SKM-1 treated with dmso at 0.1 percent for 144 hours (cell line): ENCODE measurements at regions not wholly inside any gene's neighbourhood (a gene's known extent, or its start where the extent isn't known, plus 50 kb on each side); places are given as distances from the start of the nearest gene placed in this dataset.

Experiments
- DNase-seq: peaks from one replicate; lab custom pipeline; 2025; ENCODE audit not compliant: unreplicated experiment; lab: John Stamatoyannopoulos, UW

GRCh38 chr16:85520853-85521521, 92.1 kb upstream of the GSE1 start:
- DNase-seq: no peak

DNA sequence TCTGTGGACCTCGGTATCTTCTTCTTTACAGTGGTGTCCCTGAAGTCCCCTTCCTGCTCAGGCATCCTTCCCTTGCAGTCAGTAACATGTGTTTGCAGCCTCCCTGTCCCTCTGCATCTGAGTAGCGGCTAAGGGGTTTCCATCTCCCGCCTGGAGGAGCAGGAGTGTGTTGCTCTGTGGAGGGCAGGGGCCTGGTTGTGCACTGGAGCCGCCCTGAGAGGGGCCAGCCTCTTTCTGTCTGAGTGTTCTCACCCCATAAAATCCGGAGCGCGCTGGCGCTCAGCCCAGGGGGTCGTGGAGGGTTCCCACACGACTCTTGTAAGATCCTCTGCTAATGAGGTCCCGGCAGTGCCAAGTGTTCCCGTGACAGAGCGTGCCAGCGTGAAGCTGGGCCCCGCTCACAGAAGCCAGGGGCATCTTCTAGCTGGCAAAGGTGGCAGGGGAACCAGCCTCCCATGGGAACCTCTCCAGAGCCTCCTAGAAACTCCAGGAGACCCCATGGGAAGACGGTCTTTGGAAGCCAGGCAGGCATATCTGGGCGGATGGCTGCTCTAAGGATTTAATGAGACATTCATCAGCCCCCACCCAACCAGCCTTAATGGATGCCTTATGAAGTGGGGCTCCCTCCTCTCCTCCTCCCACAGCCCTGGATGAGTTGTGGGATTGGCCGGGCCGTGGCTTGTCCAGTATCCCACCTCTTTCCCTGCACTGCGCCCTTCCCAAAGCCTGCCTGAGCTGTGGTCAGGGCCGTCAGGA, 91.4 kb upstream of the GSE1 start:
- no peak for DNase-seq

DNA sequence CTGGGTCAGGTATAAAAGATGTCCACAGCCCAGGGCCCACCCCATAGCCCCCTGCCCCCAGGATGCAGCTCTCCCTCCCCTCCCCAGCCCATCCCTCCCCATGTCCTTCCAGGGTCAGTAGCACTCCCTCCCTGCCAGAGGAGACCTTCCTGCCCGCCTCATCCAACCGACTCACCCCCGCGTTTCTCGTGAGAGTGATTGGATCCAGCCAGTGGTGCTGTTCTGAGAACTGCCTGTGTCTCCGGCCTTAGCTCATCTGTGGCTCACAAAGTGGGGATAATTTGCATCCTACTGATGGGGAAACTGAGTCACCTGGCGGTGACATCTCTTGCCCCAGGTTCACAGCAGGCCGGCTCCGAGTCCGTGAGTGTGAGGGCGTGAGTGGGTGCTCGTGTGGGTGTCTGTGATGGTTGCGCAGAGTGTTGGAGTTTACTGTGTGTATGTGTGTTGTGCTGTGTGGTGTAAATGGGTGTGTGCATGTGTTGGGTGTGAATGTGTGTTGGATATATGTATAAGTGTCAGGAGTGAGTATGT, 90.7 kb upstream of the GSE1 start:
- no peak for DNase-seq

DNA sequence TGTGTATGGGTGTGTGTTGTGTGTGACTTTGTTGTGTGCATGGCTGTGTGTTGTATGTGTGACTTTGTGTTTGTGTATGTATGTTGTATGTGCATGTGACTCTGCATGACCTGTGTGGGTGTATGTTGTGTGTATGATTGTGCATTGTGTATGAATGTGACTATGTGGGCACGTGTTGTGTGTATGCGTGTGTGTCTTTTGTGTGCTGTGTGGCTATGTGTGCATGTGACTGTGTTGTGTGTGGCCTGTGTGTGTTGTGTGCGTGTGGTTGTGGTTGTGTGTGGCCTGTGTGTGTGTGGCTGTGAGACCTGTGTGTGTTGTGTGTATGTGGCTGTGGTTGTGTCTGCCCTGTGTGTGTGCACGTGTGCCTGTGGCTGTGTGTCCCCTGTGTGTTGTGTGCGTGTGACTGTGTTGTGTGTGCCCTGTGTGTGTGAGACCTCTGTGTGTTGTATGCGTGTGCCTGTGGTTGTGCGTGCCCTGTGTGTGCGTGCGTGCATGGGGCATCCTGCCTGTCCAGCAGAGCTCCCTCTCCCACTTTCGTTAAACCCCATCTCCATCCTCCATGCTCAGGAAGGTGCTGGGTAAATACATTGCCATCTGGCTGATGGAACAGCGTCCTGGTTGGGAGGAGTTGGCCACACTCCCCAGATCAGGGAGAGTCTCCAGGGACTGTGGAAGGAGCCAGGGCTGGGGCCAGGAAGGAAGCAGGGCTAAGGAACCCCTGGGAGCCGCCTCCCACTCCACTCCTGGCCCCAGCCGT, 90.1 kb upstream of the GSE1 start:
- DNase-seq: no peak

DNA sequence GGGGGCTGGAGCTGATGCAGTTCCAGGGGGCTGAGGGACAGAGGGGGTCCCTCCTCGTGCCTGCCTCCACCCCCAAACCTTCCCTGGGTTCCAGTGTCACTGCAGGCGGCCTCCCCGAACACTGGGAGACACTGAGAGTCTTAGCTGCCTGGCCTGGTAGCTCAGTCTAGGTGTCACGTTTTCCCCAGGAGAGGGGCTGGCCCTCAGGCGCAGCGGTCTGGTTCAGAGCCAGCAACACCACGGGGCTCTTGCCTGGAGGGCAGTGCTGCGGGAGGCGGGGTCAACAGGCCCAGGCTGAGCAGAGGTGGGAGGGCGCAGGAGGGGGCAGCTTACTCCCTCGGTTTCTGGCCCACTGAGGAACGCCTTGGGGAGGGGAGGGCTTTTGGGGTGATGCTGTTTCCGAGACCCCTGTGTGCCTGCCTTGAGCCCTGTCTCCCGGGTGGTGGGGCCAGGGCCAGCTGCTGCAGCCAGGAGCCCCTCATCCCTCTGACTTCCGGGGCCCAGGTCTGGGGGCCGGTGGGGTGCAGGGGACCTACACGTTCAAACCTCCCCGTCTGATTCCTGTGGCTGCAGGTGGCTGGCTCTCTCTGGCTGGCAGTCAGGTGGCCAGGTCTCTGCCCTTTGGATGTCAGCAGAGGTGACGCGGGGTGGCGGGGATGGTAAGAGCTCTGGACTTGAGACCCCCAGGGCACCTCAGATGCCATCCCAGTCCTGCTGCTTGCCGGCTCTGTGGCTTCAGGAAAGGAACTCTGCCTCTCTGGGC, 89.3 kb upstream of the GSE1 start:
- peak; percentile 17 for DNase-seq

DNA sequence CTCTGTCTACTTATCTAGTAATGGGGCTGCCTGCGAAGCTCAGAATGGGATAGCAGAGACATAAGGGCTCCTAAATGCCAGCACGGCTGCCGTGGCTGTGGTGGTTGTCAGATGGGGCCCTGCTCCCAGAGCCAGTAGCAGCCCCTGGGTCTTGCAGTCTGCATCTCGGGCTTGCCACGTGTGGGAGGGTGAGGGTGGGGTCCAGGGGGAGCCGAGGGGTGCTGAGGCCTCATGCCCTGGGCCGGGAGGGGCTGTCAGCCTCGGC, 88.8 kb upstream of the GSE1 start:
- DNase-seq: no peak

GRCh38 chr16:85524630-85525419, 88.3 kb upstream of the GSE1 start:
- DNase-seq: peak; percentile 93

GRCh38 chr16:85525420-85526184, 87.5 kb upstream of the GSE1 start:
- DNase-seq: no peak

GRCh38 chr16:85526185-85526974, 86.7 kb upstream of the GSE1 start:
- no peak for DNase-seq

DNA sequence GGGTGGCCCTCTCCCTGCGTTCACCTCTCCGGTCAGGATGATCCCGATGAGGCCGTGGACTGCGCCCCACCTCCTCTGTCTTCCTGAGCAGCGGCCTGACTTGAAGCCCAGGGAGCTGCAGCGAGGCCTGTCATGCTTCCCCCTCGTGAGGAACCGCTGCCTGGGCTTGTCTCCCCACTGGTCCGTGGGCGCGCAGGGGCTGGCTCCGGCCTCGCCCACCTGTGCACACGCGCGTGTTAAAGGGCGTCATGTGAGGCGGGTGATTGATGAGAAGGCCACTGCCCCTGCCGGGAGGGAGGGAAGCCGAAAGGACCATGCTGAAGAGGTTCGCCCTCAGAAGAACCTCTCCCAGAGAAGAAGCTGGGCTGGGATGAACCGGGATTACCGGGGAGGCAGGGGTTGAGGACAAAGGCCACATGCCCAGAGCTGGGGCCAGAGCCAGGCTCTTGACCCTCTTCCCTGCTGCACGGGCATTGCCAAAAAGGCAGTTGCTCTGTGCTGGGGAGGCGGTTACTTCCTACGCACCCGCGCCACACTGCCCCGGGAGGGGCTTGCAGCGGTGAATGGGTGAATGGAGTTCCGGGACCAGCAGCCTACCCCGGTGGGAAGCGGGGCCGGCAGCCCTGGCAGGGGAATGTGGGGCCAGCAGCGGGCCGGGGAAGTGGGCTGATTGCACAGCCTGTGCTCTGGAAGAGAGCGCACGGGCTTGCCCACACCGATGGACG, 85.9 kb upstream of the GSE1 start:
- no peak for DNase-seq

GRCh38 chr16:85527767-85528297, 85.3 kb upstream of the GSE1 start:
- DNase-seq: no peak

GRCh38 chr16:85528528-85529387, 84.4 kb upstream of the GSE1 start:
- no peak for DNase-seq

GRCh38 chr16:85529489-85530369, 83.4 kb upstream of the GSE1 start:
- no peak for DNase-seq

- no peak for DNase-seq
Observed at GRCh38 chr16:85530370-85530739, 82.8 kb upstream of the GSE1 start.

DNA sequence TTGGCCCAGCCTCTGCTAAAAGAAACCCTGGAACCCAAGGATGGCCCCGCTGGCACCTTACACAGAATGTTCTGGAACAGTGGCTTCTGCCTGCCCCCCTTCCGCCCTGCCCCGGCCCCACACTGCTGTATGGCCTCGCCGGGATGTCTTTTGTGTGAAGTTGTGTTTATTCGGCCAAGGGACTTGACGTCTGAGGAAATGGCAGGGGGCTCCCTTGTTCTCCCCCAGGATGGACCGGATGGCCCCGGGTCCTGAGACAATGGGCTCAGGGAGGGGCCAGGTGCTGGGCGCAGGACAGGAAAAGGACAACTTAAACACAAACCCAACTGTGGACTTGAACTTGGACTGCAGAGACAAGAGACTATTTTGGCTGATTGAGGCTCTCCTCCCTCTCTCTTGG, 81.6 kb upstream of the GSE1 start:
- DNase-seq: no peak

GRCh38 chr16:85532147-85532546, 81.0 kb upstream of the GSE1 start:
- no peak for DNase-seq
